ENCODE measurements at regions not wholly inside any gene's neighbourhood (a gene's known extent, or its start where the extent isn't known, plus 50 kb on each side); places are given as distances from the start of the nearest gene placed in this dataset.
"Not testable (repeated sequence)": the region's sequence is repeated elsewhere in the genome, so short reads cannot be mapped to it uniquely, and the experiment has no call there.

DNA sequence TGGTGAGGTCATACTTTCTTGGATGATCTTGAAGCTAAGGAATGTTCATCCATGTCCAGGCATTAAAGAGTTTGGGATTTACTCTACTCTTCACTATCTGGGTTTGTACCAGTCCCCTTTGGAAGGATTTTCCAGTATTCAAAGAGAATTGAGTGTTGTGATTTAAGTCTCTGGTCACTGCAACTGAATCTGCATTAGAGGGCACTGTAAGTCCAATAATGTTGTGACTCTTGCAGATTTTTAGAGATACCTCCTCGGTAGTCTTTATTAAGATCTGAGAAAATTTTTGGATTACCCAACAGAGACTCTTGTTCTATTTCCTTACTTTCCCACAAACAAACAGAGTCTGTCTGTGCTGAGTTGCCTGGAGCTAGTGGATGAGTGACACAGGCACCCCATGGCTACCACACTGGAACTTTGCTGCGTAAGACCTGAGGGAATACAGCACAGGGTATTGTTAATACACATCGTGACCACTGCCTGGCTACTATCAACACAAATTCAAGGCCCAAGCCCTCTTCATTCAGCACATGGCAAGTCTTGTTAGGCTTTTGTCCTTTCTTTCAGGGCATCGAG is 357.1 kb upstream of the KLHL4 start:
- Histone ChIP-seq H3K9me3 (ENCODE audit: control extremely low read depth in 1 of 3, control insufficient read depth in 2 of 3, insufficient read depth in 1 of 3, low read length in 2 of 3) (peaks cover 0 to 4% (median 0%) of the 10 kb centered on the region in 3 donors), H3K27ac (ENCODE audit: low read length in 2 of 2) (no peak overlapping the region), H3K79me2 (ENCODE audit: control insufficient read depth, insufficient read depth, low read length) (no peaks in the 10 kb centered on the region), H3K36me3 (replicated peaks in 1 of 2; ENCODE audit: control extremely low read depth in 1 of 2, control insufficient read depth in 1 of 2, extremely low read depth in 1 of 2, insufficient read depth in 2 of 2, low read length in 1 of 2) (no peaks in the 10 kb centered on the region), H2AFZ (ENCODE audit: insufficient read depth, low read depth, low read length, poor library complexity, severe bottlenecking) (no peak overlapping the region), H3K27me3 (replicated peaks in 1 of 4; ENCODE audit: control extremely low read depth in 1 of 4, control insufficient read depth in 3 of 4, insufficient read depth in 4 of 4, low read length in 3 of 4) (no peaks in the 10 kb centered on the region), H3K4me3 (ENCODE audit: control extremely low read depth in 1 of 5, extremely low read depth in 1 of 5, insufficient read depth in 1 of 5, low read depth in 2 of 5, low read length in 4 of 5) (no peak overlapping the region), H4K20me1 (ENCODE audit: control insufficient read depth, insufficient read depth, low read length, poor library complexity, severe bottlenecking) (no peaks in the 10 kb centered on the region), H3K4me1 (ENCODE audit: control insufficient read depth in 2 of 2, insufficient read depth in 2 of 2, low read length in 2 of 2) (no peaks in the 10 kb centered on the region), H3K9ac (ENCODE audit: low read length) (no peak overlapping the region), H3K4me2 (replicated peaks; ENCODE audit: low read depth, low read length, poor library complexity, severe bottlenecking) (no peak overlapping the region)
- ChIA-PET CTCF (no interaction called here), POLR2A (no interaction called here)
- no peak for DNase-seq
- no peaks in the 10 kb centered on the region for H3K9me3 Mint-ChIP-seq (ENCODE audit: insufficient read depth)
- TF ChIP-seq, protein P1, sequence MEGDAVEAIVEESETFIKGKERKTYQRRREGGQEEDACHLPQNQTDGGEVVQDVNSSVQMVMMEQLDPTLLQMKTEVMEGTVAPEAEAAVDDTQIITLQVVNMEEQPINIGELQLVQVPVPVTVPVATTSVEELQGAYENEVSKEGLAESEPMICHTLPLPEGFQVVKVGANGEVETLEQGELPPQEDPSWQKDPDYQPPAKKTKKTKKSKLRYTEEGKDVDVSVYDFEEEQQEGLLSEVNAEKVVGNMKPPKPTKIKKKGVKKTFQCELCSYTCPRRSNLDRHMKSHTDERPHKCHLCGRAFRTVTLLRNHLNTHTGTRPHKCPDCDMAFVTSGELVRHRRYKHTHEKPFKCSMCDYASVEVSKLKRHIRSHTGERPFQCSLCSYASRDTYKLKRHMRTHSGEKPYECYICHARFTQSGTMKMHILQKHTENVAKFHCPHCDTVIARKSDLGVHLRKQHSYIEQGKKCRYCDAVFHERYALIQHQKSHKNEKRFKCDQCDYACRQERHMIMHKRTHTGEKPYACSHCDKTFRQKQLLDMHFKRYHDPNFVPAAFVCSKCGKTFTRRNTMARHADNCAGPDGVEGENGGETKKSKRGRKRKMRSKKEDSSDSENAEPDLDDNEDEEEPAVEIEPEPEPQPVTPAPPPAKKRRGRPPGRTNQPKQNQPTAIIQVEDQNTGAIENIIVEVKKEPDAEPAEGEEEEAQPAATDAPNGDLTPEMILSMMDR (IDR thresholded peaks at IDR 0.05), result no peak
- no peak for TF ChIP-seq EZH2 (IDR thresholded peaks at IDR 0.05; ENCODE audit: borderline replicate concordance, insufficient read depth, low read depth, low read length, poor library complexity, severe bottlenecking)
- H3K4me3 Mint-ChIP-seq, result no peak overlapping the region
- no peaks in the 10 kb centered on the region for H3K4me1 Mint-ChIP-seq
- H3K27me3 Mint-ChIP-seq, result no peaks in the 10 kb centered on the region
- WGBS (ENCODE audit: insufficient coverage), result 95% methylated on average over 2 of the region's 4 CpGs
- ATAC-seq (ENCODE audit: low read depth), result no peak
- intact Hi-C loops (cut with micrococcal nuclease), result no loop called here
- no peak overlapping the region for H3K27ac Mint-ChIP-seq

DNA sequence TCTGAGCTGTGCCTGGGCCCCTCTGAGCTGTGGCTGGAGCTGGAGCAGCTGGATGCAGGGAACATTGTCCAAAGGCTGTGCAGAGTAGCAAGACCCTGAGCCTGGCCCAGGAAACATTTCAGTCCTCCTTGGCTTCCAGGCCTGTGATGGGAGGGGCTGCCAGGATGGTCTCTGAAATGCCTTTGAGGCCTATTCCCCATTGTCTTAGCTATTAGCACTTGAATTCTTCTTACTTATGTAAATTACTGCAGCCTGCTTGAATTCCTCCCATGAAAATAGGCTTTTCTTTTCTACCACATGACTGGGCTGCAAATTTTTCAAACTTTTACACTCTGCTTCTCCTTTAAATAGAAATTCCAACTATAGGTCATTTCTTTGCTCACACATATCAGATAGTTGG is 349.8 kb upstream of the KLHL4 start:
- Histone ChIP-seq H3K4me1 (ENCODE audit: control insufficient read depth in 2 of 2, insufficient read depth in 2 of 2, low read length in 2 of 2) (no peaks in the 10 kb centered on the region), H3K9me3 (ENCODE audit: control extremely low read depth in 1 of 3, control insufficient read depth in 2 of 3, insufficient read depth in 1 of 3, low read length in 2 of 3) (no peaks in the 10 kb centered on the region), H3K27me3 (replicated peaks in 1 of 4; ENCODE audit: control extremely low read depth in 1 of 4, control insufficient read depth in 3 of 4, insufficient read depth in 4 of 4, low read length in 3 of 4) (no peaks in the 10 kb centered on the region), H4K20me1 (ENCODE audit: control insufficient read depth, insufficient read depth, low read length, poor library complexity, severe bottlenecking) (no peaks in the 10 kb centered on the region), H3K36me3 (replicated peaks in 1 of 2; ENCODE audit: control extremely low read depth in 1 of 2, control insufficient read depth in 1 of 2, extremely low read depth in 1 of 2, insufficient read depth in 2 of 2, low read length in 1 of 2) (no peaks in the 10 kb centered on the region), H3K4me3 (ENCODE audit: control extremely low read depth in 1 of 5, extremely low read depth in 1 of 5, insufficient read depth in 1 of 5, low read depth in 2 of 5, low read length in 4 of 5) (no peak overlapping the region), H3K4me2 (replicated peaks; ENCODE audit: low read depth, low read length, poor library complexity, severe bottlenecking) (no peak overlapping the region), H3K27ac (ENCODE audit: low read length in 2 of 2) (no peak overlapping the region), H2AFZ (ENCODE audit: insufficient read depth, low read depth, low read length, poor library complexity, severe bottlenecking) (no peak overlapping the region), H3K9ac (ENCODE audit: low read length) (no peak overlapping the region), H3K79me2 (ENCODE audit: control insufficient read depth, insufficient read depth, low read length) (no peaks in the 10 kb centered on the region)
- ChIA-PET CTCF (no interaction called here), POLR2A (no interaction called here)
- Mint-ChIP-seq H3K4me3 (no peak overlapping the region), H3K4me1 (no peaks in the 10 kb centered on the region), H3K27me3 (no peaks in the 10 kb centered on the region), H3K9me3 (ENCODE audit: insufficient read depth) (no peaks in the 10 kb centered on the region), H3K27ac (no peak overlapping the region)
- TF ChIP-seq, protein P1 (IDR thresholded peaks at IDR 0.05), result no peak
- no peak for TF ChIP-seq EZH2 (IDR thresholded peaks at IDR 0.05; ENCODE audit: borderline replicate concordance, insufficient read depth, low read depth, low read length, poor library complexity, severe bottlenecking)
- intact Hi-C loops (cut with micrococcal nuclease), result no loop called here
- no peak for ATAC-seq (ENCODE audit: low read depth)
- DNase-seq, result no peak

DNA sequence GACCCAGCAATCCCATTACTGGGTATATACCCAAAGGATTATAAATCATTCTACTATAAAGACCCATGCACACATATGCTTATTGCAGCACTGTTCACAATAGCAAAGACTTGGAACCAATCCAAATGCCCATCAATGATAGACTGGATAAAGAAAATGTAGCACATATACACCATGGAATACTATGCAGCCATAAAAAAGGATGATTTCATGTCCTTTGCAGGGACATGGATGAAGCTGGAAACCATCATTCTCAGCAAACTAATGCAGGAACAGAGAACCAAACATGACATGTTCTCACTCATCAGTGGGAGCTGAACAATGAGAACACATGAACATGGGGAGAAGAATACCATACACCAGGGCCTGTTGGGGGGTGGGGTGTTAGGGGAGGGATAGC is 339.6 kb upstream of the KLHL4 start:
- H3K9me3 Mint-ChIP-seq (ENCODE audit: insufficient read depth); POLR2A ChIA-PET; H3K4me3 Mint-ChIP-seq; H2AFZ ChIP-seq (ENCODE audit: insufficient read depth, low read depth, low read length, poor library complexity, severe bottlenecking); H3K4me3 ChIP-seq (ENCODE audit: control extremely low read depth in 1 of 5, extremely low read depth in 1 of 5, insufficient read depth in 1 of 5, low read depth in 2 of 5, low read length in 4 of 5); ATAC-seq (ENCODE audit: low read depth); H3K4me1 ChIP-seq (ENCODE audit: control insufficient read depth in 2 of 2, insufficient read depth in 2 of 2, low read length in 2 of 2); CTCF ChIA-PET; H3K27me3 Mint-ChIP-seq; H3K27me3 ChIP-seq (replicated peaks in 1 of 4; ENCODE audit: control extremely low read depth in 1 of 4, control insufficient read depth in 3 of 4, insufficient read depth in 4 of 4, low read length in 3 of 4); H3K9ac ChIP-seq (ENCODE audit: low read length); H3K36me3 ChIP-seq (replicated peaks in 1 of 2; ENCODE audit: control extremely low read depth in 1 of 2, control insufficient read depth in 1 of 2, extremely low read depth in 1 of 2, insufficient read depth in 2 of 2, low read length in 1 of 2); H3K79me2 ChIP-seq (ENCODE audit: control insufficient read depth, insufficient read depth, low read length); H3K9me3 ChIP-seq (ENCODE audit: control extremely low read depth in 1 of 3, control insufficient read depth in 2 of 3, insufficient read depth in 1 of 3, low read length in 2 of 3); H3K4me1 Mint-ChIP-seq; H4K20me1 ChIP-seq (ENCODE audit: control insufficient read depth, insufficient read depth, low read length, poor library complexity, severe bottlenecking); intact Hi-C loops (cut with micrococcal nuclease); H3K4me2 ChIP-seq (replicated peaks; ENCODE audit: low read depth, low read length, poor library complexity, severe bottlenecking); H3K27ac ChIP-seq (ENCODE audit: low read length in 2 of 2); H3K27ac Mint-ChIP-seq; DNase-seq: not testable (repeated sequence)

Data from B cell (primary cell).